NT2/D1 (cell line): ENCODE measurements at regions not wholly inside any gene's neighbourhood (a gene's known extent, or its start where the extent isn't known, plus 50 kb on each side); places are given as distances from the start of the nearest gene placed in this dataset.

Experiments used
- SUZ12 ChIP-seq: IDR thresholded peaks from 2 replicates; pipeline ENCODE4 v1.6.1; 2011; ENCODE audit not compliant: insufficient read length, insufficient read depth; ENCODE audit errors: extremely low read depth
- ZNF274 ChIP-seq: IDR thresholded peaks from 2 replicates; pipeline ENCODE4 v1.6.1; 2011; ENCODE audit warnings: mild to moderate bottlenecking, low read depth, low read length

DNA sequence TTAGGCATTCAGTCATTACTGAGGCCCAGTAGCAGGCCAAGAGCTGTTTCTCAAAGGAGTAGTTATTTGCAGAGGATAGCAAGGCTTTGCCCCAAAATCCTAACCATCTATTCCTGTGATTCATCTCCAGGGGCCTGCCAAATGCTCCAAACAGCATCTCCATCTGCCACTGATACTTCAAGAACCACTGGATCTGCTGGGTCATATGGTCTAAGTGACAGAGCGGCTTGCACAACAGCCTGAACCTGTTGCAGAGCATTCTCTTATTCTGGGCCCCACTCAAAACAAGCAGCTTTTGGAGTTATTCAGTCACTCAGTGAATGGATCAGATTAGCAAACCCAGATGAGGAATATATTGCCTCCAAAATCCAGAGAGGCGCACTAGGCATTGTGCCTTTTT lies 68.8 kb upstream of the ALDH1A3 start:
- TF ChIP-seq ZNF274 (no peak), SUZ12 (no peak)
